K562 (cell line): ENCODE measurements at regions not wholly inside any gene's neighbourhood (a gene's known extent, or its start where the extent isn't known, plus 50 kb on each side); places are given as distances from the start of the nearest gene placed in this dataset.

Experiments used
- ATAC-seq: fragments of 200-7000 bp; cut with Tn5 transposase; 3 replicates; pipeline ENCODE4 v1.9.1; 2020; ENCODE audit warnings: moderate library complexity
- BruUV-seq: library from RNA; stranded (reverse); fragments of 400-500 nt; replicated peaks from 2 replicates; lab custom pipeline; 2021; lab: Mats Ljungman, UMichigan
- CTCF ChIA-PET: fragments of 300-600 bp; formaldehyde crosslinking; extraction: SDS; loops from one replicate; lab custom pipeline; 2021; ENCODE audit warnings: low intra/inter-chr PET ratio; lab: Yijun Ruan, JAX
- POLR2A ChIA-PET: fragments of 300-600, 350-650 bp; sonication (Branson Sonifier 250); formaldehyde crosslinking; extraction: SDS; loops from one replicate; lab custom pipeline; 2021; ENCODE audit warnings: antibody characterized with exemption, inconsistent platforms; lab: Yijun Ruan, JAX
- DNase-seq, 4 experiments: peaks; one replicate each; pipeline versions ENCODE4 v3.0.0 to v3.0.0-alpha.2; 2011 to 2018; ENCODE audit warnings: low spot score in 3 of 4, mixed read lengths in 3 of 4; ENCODE audit errors: extremely low read depth in 1 of 4
- FAIRE-seq: peaks from 2 replicates; lab custom pipeline; 2011; peaks lifted over from hg19 to GRCh38; lab: Jason Lieb, UNC
- H2AFZ ChIP-seq: 2 replicates; pipeline ENCODE4 v1.6.0; 2011; ENCODE audit warnings: low read depth, low read length, control low read depth, inconsistent platforms
- H3K27ac ChIP-seq: fragments of 200-600 bp; 3 replicates; pipeline ENCODE4 v1.8.0; 2011; ENCODE audit warnings: low read depth, mild to moderate bottlenecking, control low read depth, inconsistent platforms, low read length, moderate library complexity, mixed read lengths; ENCODE audit errors: extremely low read depth
- H3K27me3 ChIP-seq, 2 experiments: fragments of 300-600 bp in 1 of 2; 2 replicates in 1 of 2; 3 replicates in 1 of 2; pipeline versions ENCODE4 v1.6.0 to v1.8.0; 2011; ENCODE audit warnings: inconsistent platforms in 2 of 2, low read length in 2 of 2, mild to moderate bottlenecking in 1 of 2, mixed read lengths in 1 of 2, moderate library complexity in 1 of 2; ENCODE audit not compliant: control insufficient read depth in 2 of 2, insufficient read depth in 2 of 2
- H3K36me3 ChIP-seq: fragments of 300-600 bp; 3 replicates; pipeline ENCODE4 v1.8.0; 2011; ENCODE audit warnings: mild to moderate bottlenecking, low read length, inconsistent platforms; ENCODE audit not compliant: control insufficient read depth, insufficient read depth
- H3K4me1 ChIP-seq, 2 experiments: fragments of 200-600 bp in 1 of 2; replicated peaks in 1 of 2; 2 replicates in 1 of 2; 3 replicates in 1 of 2; pipeline versions ENCODE4 v1.5.1 to v1.8.0; 2011; ENCODE audit warnings: inconsistent platforms in 2 of 2, low read length in 2 of 2, mild to moderate bottlenecking in 1 of 2, mixed read lengths in 1 of 2, moderate library complexity in 1 of 2; ENCODE audit not compliant: control insufficient read depth in 2 of 2, insufficient read depth in 2 of 2
- H3K4me2 ChIP-seq: 2 replicates; pipeline ENCODE4 v1.6.1; 2011; ENCODE audit warnings: low read length, control low read depth, inconsistent platforms, mixed read lengths; ENCODE audit not compliant: insufficient read depth
- H3K4me3 ChIP-seq: fragments of 200-600 bp; sonication (generic), shearing (Covaris generic); 2 replicates; pipeline ENCODE4 v1.5.1; 2016; ENCODE audit warnings: control low read depth, inconsistent platforms
- H3K79me2 ChIP-seq: fragments of 200-600 bp; 3 replicates; pipeline ENCODE4 v1.8.0; 2011; ENCODE audit warnings: low read length, inconsistent platforms; ENCODE audit not compliant: control insufficient read depth, insufficient read depth
- H3K9ac ChIP-seq, 2 experiments: 2 replicates each; pipeline versions ENCODE4 v1.6.0 to v1.6.1; 2011; ENCODE audit warnings: low read depth in 2 of 2, low read length in 2 of 2, control low read depth in 1 of 2, inconsistent platforms in 1 of 2, mild to moderate bottlenecking in 1 of 2, mixed read lengths in 1 of 2; ENCODE audit not compliant: insufficient read depth in 1 of 2
- H3K9me1 ChIP-seq: one replicate; pipeline ENCODE4 v1.6.0; 2011; ENCODE audit warnings: inconsistent platforms, mild to moderate bottlenecking, low read length, moderate library complexity; ENCODE audit not compliant: control insufficient read depth, insufficient read depth
- H3K9me3 ChIP-seq: replicated peaks from 2 replicates; pipeline ENCODE4 v1.5.1; 2011; ENCODE audit warnings: low read depth, low read length, inconsistent platforms; ENCODE audit not compliant: control insufficient read depth, insufficient read depth
- H4K20me1 ChIP-seq: replicated peaks from 2 replicates; pipeline ENCODE4 v1.6.1; 2011; ENCODE audit warnings: low read length, inconsistent platforms, mixed read lengths; ENCODE audit not compliant: control insufficient read depth, insufficient read depth
- KHSRP ChIP-seq: fragments of 450-650 bp; IDR thresholded peaks from 2 replicates; pipeline ENCODE4 v1.6.1; 2017
- SPI1 ChIP-seq: IDR thresholded peaks from 2 replicates; pipeline ENCODE4 v1.6.1; 2011; ENCODE audit warnings: low read depth, low read length, control low read depth, borderline replicate concordance
- WGBS: fragments of 100-300 bp; shearing (Covaris generic); methylation state at CpG from one replicate; pipeline ENCODE4 v1.1.6; 2016; ENCODE audit warnings: low coverage, mixed read lengths; ENCODE audit not compliant: insufficient coverage; ENCODE audit errors: missing lambda C conversion rate; 5-methylcytosine and 5-hydroxymethylcytosine counted together
- in situ Hi-C: fragments of 300-500 bp; cut with MboI; formaldehyde crosslinking; loops from 4 replicates; pipeline ENCODE4 v1.15.0; 2018; ENCODE audit warnings: inconsistent platforms, mixed read lengths
- intact Hi-C: fragments of 100-400 bp; cut with micrococcal nuclease; formaldehyde crosslinking; loops from 2 replicates; pipeline ENCODE4 v1.14.2; 2022
- TF ChIP-seq, protein P1 (sequence below): sonication (generic); formaldehyde crosslinking; IDR thresholded peaks from 2 replicates; pipeline ENCODE4 v1.4.0; 2020; ENCODE audit warnings: mild to moderate bottlenecking, missing genetic modification reagents

DNA sequence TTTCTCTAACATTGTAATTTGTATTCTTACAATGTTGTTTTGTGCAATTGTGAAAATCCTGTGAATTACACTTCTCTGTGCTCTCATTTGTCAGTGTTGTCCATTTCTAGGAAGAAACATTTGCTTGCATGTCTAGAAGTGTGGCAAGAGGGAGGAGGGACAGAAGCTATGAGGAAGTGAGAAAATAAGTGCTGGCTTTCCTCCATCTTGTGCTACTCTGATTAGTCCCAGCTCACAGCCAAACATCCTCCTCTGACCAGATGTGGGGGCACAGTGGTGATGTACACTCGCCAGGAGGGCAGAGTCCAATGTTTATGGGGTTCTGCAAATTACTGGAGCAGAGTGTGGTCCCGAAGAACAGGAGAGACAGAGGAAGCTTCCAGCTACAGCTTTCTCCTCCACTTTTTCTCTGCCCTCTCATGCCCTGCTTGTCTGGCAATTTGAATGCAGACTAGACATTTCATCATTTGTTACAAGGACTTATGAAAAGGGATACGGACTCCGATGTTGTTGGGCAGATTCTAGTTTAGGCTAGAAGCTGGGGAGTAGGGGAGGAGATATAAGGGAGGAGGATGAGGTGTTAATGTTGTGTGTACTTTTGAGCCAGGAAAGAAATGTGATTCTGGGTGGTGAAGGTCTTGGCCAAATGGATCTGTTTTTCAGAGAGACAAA is 131.0 kb upstream of the C1GALT1 start:
- H2AFZ ChIP-seq = peak overlapping the region; percentile 88
- H3K27me3 ChIP-seq = no peaks in the 10 kb centered on the region
- WGBS = 35% methylated on average over 4 of the region's 4 CpGs
- no peaks in the 10 kb centered on the region for H3K9me1 ChIP-seq
- no peaks in the 10 kb centered on the region for H3K36me3 ChIP-seq
- peaks cover under 1% of the 10 kb centered on the region; the same call in 1 of the 2 replicates for H3K9me3 ChIP-seq
- H3K79me2 ChIP-seq = no peaks in the 10 kb centered on the region
- intact Hi-C loops = no loop called here
- CTCF ChIA-PET = no interaction called here
- in situ Hi-C loops = no loop called here
- ATAC-seq (peak; percentile 57; the same call in 2 of the 3 replicates), DNase-seq (no peak), FAIRE-seq (no peak)
- peaks cover 0 to 12% of the 10 kb centered on the region in 2 experiments; a peak in 2 of 5 replicates for H3K4me1 ChIP-seq
- peak; percentile 46; the same call in 1 of the 2 replicates for TF ChIP-seq SPI1
- TF ChIP-seq KHSRP = no peak
- TF ChIP-seq, protein P1, sequence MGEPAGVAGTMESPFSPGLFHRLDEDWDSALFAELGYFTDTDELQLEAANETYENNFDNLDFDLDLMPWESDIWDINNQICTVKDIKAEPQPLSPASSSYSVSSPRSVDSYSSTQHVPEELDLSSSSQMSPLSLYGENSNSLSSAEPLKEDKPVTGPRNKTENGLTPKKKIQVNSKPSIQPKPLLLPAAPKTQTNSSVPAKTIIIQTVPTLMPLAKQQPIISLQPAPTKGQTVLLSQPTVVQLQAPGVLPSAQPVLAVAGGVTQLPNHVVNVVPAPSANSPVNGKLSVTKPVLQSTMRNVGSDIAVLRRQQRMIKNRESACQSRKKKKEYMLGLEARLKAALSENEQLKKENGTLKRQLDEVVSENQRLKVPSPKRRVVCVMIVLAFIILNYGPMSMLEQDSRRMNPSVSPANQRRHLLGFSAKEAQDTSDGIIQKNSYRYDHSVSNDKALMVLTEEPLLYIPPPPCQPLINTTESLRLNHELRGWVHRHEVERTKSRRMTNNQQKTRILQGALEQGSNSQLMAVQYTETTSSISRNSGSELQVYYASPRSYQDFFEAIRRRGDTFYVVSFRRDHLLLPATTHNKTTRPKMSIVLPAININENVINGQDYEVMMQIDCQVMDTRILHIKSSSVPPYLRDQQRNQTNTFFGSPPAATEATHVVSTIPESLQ (CRISPR knock-in tag) = no peak
- peak overlapping the region; percentile 25; the same call in 1 of the 3 replicates for H3K27ac ChIP-seq
- H3K9ac ChIP-seq = no peak overlapping the region
- BruUV-seq = no TSS peak
- H3K4me3 ChIP-seq = no peak overlapping the region
- H3K4me2 ChIP-seq = peak overlapping the region; percentile 3; the same call in 1 of the 2 replicates
- H4K20me1 ChIP-seq = no peaks in the 10 kb centered on the region
- POLR2A ChIA-PET = interaction anchor here (0.5 to 1.2 kb wide), 3 partner anchors 10 to 20 kb away, joined by 3 read pairs; no protein-coding TSS in a partner anchor
